ENCODE measurements at regions not wholly inside any gene's neighbourhood (a gene's known extent, or its start where the extent isn't known, plus 50 kb on each side); places are given as distances from the start of the nearest gene placed in this dataset.

DNA sequence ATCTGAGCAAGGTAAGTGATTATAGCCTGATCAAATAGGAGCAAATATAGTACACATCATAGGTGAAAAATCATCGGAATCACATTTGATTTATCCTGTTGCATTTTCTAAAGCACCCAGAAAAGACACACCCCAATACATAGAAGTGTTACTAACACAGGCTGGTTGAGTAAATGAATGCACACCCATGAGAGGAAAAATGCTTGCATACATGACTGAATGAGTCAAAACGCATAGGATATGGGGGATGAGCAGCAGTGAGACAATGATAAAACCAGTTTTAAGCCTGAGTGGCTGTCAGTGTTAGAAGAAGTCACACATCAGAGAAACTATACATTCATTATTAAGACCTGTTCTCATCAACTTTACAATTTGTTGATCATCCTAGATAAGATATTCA is 449.6 kb upstream of the CDH20 start:
- DNase-seq (ENCODE audit: low read depth in 1 of 2, low spot score in 2 of 2) (no peak), FAIRE-seq (no peak)
- no peak overlapping the region for H3K14ac ChIP-seq (ENCODE audit: insufficient read length)
- H3K36me3 ChIP-seq (ENCODE audit: control insufficient read depth in 2 of 4, insufficient read depth in 4 of 4, low read length in 3 of 4), result no peaks in the 10 kb centered on the region
- no peak overlapping the region for H4K91ac ChIP-seq (replicated peaks; ENCODE audit: insufficient read length, low read length)
- no peaks in the 10 kb centered on the region for H4K20me1 ChIP-seq (replicated peaks in 1 of 2; ENCODE audit: control insufficient read depth in 1 of 2, insufficient read depth in 2 of 2, low read length in 2 of 2)
- H3K23ac ChIP-seq (ENCODE audit: insufficient read length), result no peak overlapping the region
- H2BK20ac ChIP-seq (ENCODE audit: low read length), result no peak overlapping the region
- H2BK5ac ChIP-seq (ENCODE audit: low read depth, low read length), result no peak overlapping the region
- no peak overlapping the region for H2BK12ac ChIP-seq (ENCODE audit: low read depth, low read length)
- CTCF ChIA-PET (ENCODE audit: partially characterized antibody), result interaction anchor here (0.6 to 1.9 kb wide), 3 partner anchors 12 to 24 kb away, joined by 3 to 5 read pairs (median 4); no protein-coding TSS in a partner anchor
- no peaks in the 10 kb centered on the region for H3K79me1 ChIP-seq (ENCODE audit: low read depth, low read length)
- no peak overlapping the region for H3K18ac ChIP-seq (ENCODE audit: extremely low read depth, low read length)
- H4K8ac ChIP-seq (ENCODE audit: extremely low read depth, insufficient read depth, low read length), result no peak overlapping the region
- H2BK120ac ChIP-seq (replicated peaks; ENCODE audit: low read depth, low read length), result no peak overlapping the region
- no peak overlapping the region for H3K4ac ChIP-seq (replicated peaks; ENCODE audit: insufficient read length, low read depth, low read length)
- POLR2A ChIA-PET (ENCODE audit: partially characterized antibody), result interaction anchor here (0.6 kb wide), 1 partner anchor 119 kb away, joined by 4 read pairs; no protein-coding TSS in a partner anchor
- H2AK5ac ChIP-seq (ENCODE audit: low read depth, low read length), result no peak overlapping the region
- no peaks in the 10 kb centered on the region for H3K4me1 ChIP-seq (replicated peaks in 1 of 4; ENCODE audit: control insufficient read depth in 3 of 4, insufficient read depth in 4 of 4, low read length in 3 of 4)
- no peak overlapping the region for H2BK15ac ChIP-seq (ENCODE audit: low read length)
- no peaks in the 10 kb centered on the region for H3K23me2 ChIP-seq (ENCODE audit: low read depth, low read length)
- no peak overlapping the region for H3K56ac ChIP-seq (replicated peaks; ENCODE audit: insufficient read length, low read depth, low read length)
- H3K27ac ChIP-seq (ENCODE audit: low read depth, low read length), result no peak overlapping the region
- H3K4me3 ChIP-seq (ENCODE audit: extremely low read depth in 1 of 4, insufficient read depth in 2 of 4, low read depth in 3 of 4, low read length in 4 of 4), result no peak overlapping the region
- no peak overlapping the region for H2AFZ ChIP-seq (ENCODE audit: low read length)
- 80% methylated on average over 2 of the region's 2 CpGs; no CpG with 5 or more reads in 1 of the 2 experiments for whole genome bisulfite sequencing, 2 experiments (ENCODE audit: extremely low coverage in 1 of 2, insufficient coverage in 1 of 2, insufficient read length in 1 of 2, insufficient replicate concordance in 2 of 2, low coverage in 1 of 2, low lambda C conversion rate in 2 of 2, missing lambda C conversion rate in 1 of 2)
- no peaks in the 10 kb centered on the region for H3K9me3 ChIP-seq (ENCODE audit: insufficient read depth in 2 of 2, low read depth in 1 of 2, low read length in 1 of 2)
- H3K9ac ChIP-seq (replicated peaks in 1 of 4; ENCODE audit: extremely low read depth in 1 of 4, low read depth in 3 of 4, low read length in 3 of 4), result no peak overlapping the region
- no peak overlapping the region for H4K5ac ChIP-seq (ENCODE audit: insufficient read length, low read depth, low read length)
- peaks cover 0 to 1% (median 0%) of the 10 kb centered on the region in 4 experiments; a peak in 1 of 7 replicates for H3K27me3 ChIP-seq (replicated peaks in 1 of 4; ENCODE audit: control insufficient read depth in 3 of 4, extremely low read depth in 1 of 4, insufficient read depth in 3 of 4, low read length in 3 of 4)
- no peak overlapping the region for H3K4me2 ChIP-seq (ENCODE audit: insufficient read depth in 1 of 2, low read depth in 2 of 2, low read length in 2 of 2)
- H3K79me2 ChIP-seq (ENCODE audit: control insufficient read depth in 1 of 2, insufficient read depth in 2 of 2, low read length in 2 of 2), result no peaks in the 10 kb centered on the region
- TF ChIP-seq POU5F1 (IDR thresholded peaks at IDR 0.05; ENCODE audit: low read depth, low read length) (no peak), SUZ12 (IDR thresholded peaks at IDR 0.05; ENCODE audit: low read length) (no peak), KDM5A (IDR thresholded peaks at IDR 0.05; ENCODE audit: low read length) (no peak)

Measured in H1 (cell line).